ENCODE measurements at regions not wholly inside any gene's neighbourhood (a gene's known extent, or its start where the extent isn't known, plus 50 kb on each side); places are given as distances from the start of the nearest gene placed in this dataset.

DNA sequence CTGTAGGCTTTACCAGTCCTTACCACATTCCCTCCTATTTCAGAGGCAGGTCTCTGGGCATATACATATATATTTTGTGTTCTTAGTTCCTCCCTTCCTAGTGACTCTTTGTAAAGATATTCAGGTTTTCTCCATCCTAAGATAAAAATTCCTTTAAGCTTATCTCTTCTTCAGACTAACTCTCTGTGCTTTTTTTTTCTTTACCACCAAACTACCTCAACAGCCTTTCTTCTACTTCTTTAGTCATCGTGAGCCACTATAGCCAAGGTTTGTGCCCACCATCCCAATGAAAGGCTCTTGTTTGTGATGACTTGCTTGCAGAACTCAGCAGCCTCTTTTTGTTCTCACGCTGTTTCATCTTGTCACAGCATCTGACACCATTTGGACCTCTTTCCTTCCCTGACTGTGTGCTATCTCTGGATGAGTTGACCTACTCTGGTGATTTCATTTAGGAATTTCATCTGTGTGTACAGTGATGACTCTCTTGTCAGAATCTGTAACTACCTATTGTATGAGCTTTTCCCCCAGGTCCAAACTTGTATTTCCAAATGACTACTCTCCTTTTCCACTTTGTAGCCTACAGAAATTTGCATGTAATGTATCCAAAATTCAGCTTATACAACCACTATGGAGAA, 59.0 kb upstream of the MACF1 start:
- Histone ChIP-seq H3K4me1 (ENCODE audit: control extremely low read depth in 1 of 4, control insufficient read depth in 4 of 4, insufficient read depth in 4 of 4, low read length in 3 of 4) (peaks cover 0 to 6% (median 0%) of the 10 kb centered on the region in 4 experiments), H3K36me3 (ENCODE audit: control insufficient read depth in 4 of 4, insufficient read depth in 4 of 4, low read length in 3 of 4) (no peaks in the 10 kb centered on the region), H3K27ac (ENCODE audit: insufficient read depth in 1 of 2, low read depth in 1 of 2, low read length in 2 of 2, poor library complexity in 1 of 2, severe bottlenecking in 2 of 2) (no peak overlapping the region), H3K27me3 (replicated peaks in 2 of 5; ENCODE audit: control insufficient read depth in 4 of 5, insufficient read depth in 5 of 5, low read length in 4 of 5) (no peaks in the 10 kb centered on the region), H3K4me3 (ENCODE audit: control insufficient read depth in 1 of 7, extremely low read depth in 1 of 7, insufficient read depth in 4 of 7, low read depth in 2 of 7, low read length in 6 of 7) (no peak overlapping the region), H3K9me3 (ENCODE audit: control extremely low read depth in 1 of 5, control insufficient read depth in 4 of 5, insufficient read depth in 2 of 5, low read depth in 1 of 5, low read length in 4 of 5) (no peaks in the 10 kb centered on the region)
- CTCF ChIA-PET: interaction anchor here (0.6 to 1.7 kb wide), 8 partner anchors 11 to 47 kb away, joined by 3 to 5 read pairs (median 3); no protein-coding TSS in a partner anchor
- WGBS (ENCODE audit: insufficient coverage): 100% methylated on average over 1 of the region's 2 CpGs
- POLR2A ChIA-PET: no interaction called here
- DNase-seq: no peak

DNA sequence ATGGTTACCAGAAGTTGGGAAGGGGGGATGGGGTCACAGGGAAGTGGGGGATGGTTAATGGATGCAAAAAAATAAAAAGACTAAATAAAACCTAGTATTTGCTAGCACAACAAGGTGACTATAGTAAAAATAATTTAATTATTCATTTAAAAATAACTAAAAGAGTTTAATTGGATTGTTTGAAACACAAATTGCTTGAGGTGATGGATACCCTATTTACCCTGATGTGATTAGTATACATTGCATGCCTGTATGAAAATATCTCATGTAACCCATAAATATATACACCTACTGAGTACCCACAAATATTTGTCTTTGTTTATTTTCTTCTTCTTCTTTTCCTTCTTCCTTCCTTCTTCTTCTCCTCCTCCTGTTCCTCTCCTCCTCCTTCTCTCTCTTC, 57.8 kb upstream of the MACF1 start:
- Histone ChIP-seq H3K27ac (ENCODE audit: insufficient read depth in 1 of 2, low read depth in 1 of 2, low read length in 2 of 2, poor library complexity in 1 of 2, severe bottlenecking in 2 of 2) (no peak overlapping the region), H3K27me3 (replicated peaks in 2 of 5; ENCODE audit: control insufficient read depth in 4 of 5, insufficient read depth in 5 of 5, low read length in 4 of 5) (no peaks in the 10 kb centered on the region), H3K4me3 (ENCODE audit: control insufficient read depth in 1 of 7, extremely low read depth in 1 of 7, insufficient read depth in 4 of 7, low read depth in 2 of 7, low read length in 6 of 7) (no peak overlapping the region), H3K36me3 (ENCODE audit: control insufficient read depth in 4 of 4, insufficient read depth in 4 of 4, low read length in 3 of 4) (no peaks in the 10 kb centered on the region), H3K4me1 (ENCODE audit: control extremely low read depth in 1 of 4, control insufficient read depth in 4 of 4, insufficient read depth in 4 of 4, low read length in 3 of 4) (peaks cover 0 to 6% (median 0%) of the 10 kb centered on the region in 4 experiments), H3K9me3 (ENCODE audit: control extremely low read depth in 1 of 5, control insufficient read depth in 4 of 5, insufficient read depth in 2 of 5, low read depth in 1 of 5, low read length in 4 of 5) (no peaks in the 10 kb centered on the region)
- no peak for DNase-seq
- ChIA-PET POLR2A (no interaction called here), CTCF (no interaction called here)

DNA sequence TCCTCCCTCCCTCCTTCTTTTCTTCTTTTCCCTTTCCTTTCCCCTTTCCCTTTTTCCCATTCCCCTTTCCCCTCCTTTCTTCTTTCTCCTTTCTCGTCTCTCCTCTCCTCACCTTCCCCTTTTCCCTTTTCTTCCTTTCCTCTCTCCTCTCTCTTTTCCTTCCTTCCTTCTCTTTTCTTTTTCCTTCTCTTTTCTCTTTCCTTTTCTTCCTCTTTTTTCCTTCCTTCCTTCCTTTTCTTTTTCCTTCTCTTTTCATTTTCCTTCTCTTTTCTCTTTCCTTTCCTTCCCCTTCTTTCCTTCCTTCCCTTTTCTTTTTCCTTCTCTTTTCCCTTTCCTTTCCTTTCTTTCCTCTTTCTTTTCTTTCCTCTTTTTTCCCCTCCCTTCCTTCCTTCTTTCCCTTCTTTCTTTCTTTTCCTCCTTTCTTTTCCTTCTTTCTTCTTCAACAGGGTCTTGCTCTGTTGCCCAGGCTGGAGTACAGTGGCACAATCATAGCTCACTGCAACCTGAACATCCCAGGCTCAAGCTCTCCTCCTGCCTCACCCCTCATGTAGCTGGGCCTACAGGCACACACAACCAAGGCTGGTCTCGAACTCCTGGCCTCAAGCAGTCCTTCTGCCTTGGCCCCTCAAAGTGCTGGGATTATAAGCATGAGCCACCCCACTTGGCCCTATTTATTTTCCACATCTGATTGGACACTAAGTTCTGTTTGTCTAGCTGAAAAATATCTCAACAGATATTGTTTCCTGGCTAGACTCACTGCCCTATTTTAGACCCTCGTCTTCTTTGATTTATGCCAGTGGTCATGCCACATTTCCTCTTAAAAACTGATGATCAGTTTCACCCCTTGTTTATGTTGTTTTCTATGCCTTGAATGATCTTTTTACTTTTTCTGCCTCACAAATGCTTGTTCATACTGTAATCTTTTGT, 57.1 kb upstream of the MACF1 start:
- 80% methylated on average over 3 of the region's 3 CpGs for WGBS (ENCODE audit: insufficient coverage)
- DNase-seq: no peak

DNA sequence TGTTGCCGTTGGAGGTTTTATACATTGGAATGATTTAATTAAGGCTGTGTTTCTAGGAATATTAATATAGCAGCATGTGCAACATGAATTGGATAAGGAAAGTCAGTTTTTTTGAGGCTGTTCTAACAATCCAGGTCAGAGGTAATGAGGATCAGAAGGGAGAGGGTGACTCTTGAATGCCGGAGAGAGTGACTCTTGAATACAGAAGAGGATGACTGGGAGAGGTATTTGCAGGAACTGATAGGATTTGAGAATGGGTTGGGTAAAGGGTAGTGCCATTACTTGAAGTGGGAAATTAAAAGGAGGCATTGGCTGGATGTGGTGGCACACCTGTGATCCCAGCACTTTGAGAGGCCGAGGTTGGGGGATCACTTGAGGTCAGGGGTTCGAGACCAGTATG, 55.6 kb upstream of the MACF1 start:
- Histone ChIP-seq H3K9me3 (ENCODE audit: control extremely low read depth in 1 of 5, control insufficient read depth in 4 of 5, insufficient read depth in 2 of 5, low read depth in 1 of 5, low read length in 4 of 5) (no peaks in the 10 kb centered on the region), H3K4me1 (ENCODE audit: control extremely low read depth in 1 of 4, control insufficient read depth in 4 of 4, insufficient read depth in 4 of 4, low read length in 3 of 4) (peaks cover 0 to 6% (median 0%) of the 10 kb centered on the region in 4 experiments), H3K27me3 (replicated peaks in 2 of 5; ENCODE audit: control insufficient read depth in 4 of 5, insufficient read depth in 5 of 5, low read length in 4 of 5) (no peaks in the 10 kb centered on the region), H3K27ac (ENCODE audit: insufficient read depth in 1 of 2, low read depth in 1 of 2, low read length in 2 of 2, poor library complexity in 1 of 2, severe bottlenecking in 2 of 2) (no peak overlapping the region), H3K4me3 (ENCODE audit: control insufficient read depth in 1 of 7, extremely low read depth in 1 of 7, insufficient read depth in 4 of 7, low read depth in 2 of 7, low read length in 6 of 7) (no peak overlapping the region), H3K36me3 (ENCODE audit: control insufficient read depth in 4 of 4, insufficient read depth in 4 of 4, low read length in 3 of 4) (no peaks in the 10 kb centered on the region)
- ChIA-PET POLR2A (no interaction called here), CTCF (no interaction called here)
- whole genome bisulfite sequencing (ENCODE audit: insufficient coverage): 97% methylated on average over 3 of the region's 4 CpGs
- no peak for DNase-seq

More for the DNA sequence above, 57.1 kb upstream of the MACF1 start:
- Histone ChIP-seq H3K4me1 (ENCODE audit: control extremely low read depth in 1 of 4, control insufficient read depth in 4 of 4, insufficient read depth in 4 of 4, low read length in 3 of 4) (peaks cover 0 to 6% (median 0%) of the 10 kb centered on the region in 4 experiments), H3K9me3 (ENCODE audit: control extremely low read depth in 1 of 5, control insufficient read depth in 4 of 5, insufficient read depth in 2 of 5, low read depth in 1 of 5, low read length in 4 of 5) (no peaks in the 10 kb centered on the region), H3K27me3 (replicated peaks in 2 of 5; ENCODE audit: control insufficient read depth in 4 of 5, insufficient read depth in 5 of 5, low read length in 4 of 5) (no peaks in the 10 kb centered on the region), H3K4me3 (ENCODE audit: control insufficient read depth in 1 of 7, extremely low read depth in 1 of 7, insufficient read depth in 4 of 7, low read depth in 2 of 7, low read length in 6 of 7) (no peak overlapping the region), H3K27ac (ENCODE audit: insufficient read depth in 1 of 2, low read depth in 1 of 2, low read length in 2 of 2, poor library complexity in 1 of 2, severe bottlenecking in 2 of 2) (no peak overlapping the region), H3K36me3 (ENCODE audit: control insufficient read depth in 4 of 4, insufficient read depth in 4 of 4, low read length in 3 of 4) (no peaks in the 10 kb centered on the region)
- ChIA-PET POLR2A (interaction anchor here (0.7 kb wide), 1 partner anchor 34 kb away, joined by 4 read pairs; no protein-coding TSS in a partner anchor), CTCF (no interaction called here)

DNA sequence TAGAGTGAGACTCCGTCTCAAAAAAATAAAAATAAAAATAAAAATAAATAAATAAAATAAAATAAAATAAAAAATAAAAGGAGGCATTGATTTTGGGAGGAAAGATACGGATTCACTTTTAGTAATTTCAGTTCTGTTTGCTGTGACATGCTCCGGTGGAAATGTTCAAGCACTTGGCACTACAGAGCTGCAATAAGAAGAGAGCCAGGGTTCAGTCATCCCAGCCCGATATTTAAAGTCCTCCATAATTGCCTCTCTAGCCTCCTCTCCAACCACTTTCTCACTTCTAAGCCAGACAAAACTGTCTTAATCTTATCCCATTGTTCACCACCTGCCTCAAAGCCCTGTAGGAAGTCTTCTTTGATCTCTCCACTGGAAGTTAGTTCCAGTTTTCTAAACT, 55.0 kb upstream of the MACF1 start:
- no peak for DNase-seq
- ChIA-PET CTCF (no interaction called here), POLR2A (no interaction called here)
- Histone ChIP-seq H3K27me3 (replicated peaks in 2 of 5; ENCODE audit: control insufficient read depth in 4 of 5, insufficient read depth in 5 of 5, low read length in 4 of 5) (no peaks in the 10 kb centered on the region), H3K27ac (ENCODE audit: insufficient read depth in 1 of 2, low read depth in 1 of 2, low read length in 2 of 2, poor library complexity in 1 of 2, severe bottlenecking in 2 of 2) (no peak overlapping the region), H3K36me3 (ENCODE audit: control insufficient read depth in 4 of 4, insufficient read depth in 4 of 4, low read length in 3 of 4) (no peaks in the 10 kb centered on the region), H3K9me3 (ENCODE audit: control extremely low read depth in 1 of 5, control insufficient read depth in 4 of 5, insufficient read depth in 2 of 5, low read depth in 1 of 5, low read length in 4 of 5) (no peaks in the 10 kb centered on the region), H3K4me3 (ENCODE audit: control insufficient read depth in 1 of 7, extremely low read depth in 1 of 7, insufficient read depth in 4 of 7, low read depth in 2 of 7, low read length in 6 of 7) (no peak overlapping the region), H3K4me1 (ENCODE audit: control extremely low read depth in 1 of 4, control insufficient read depth in 4 of 4, insufficient read depth in 4 of 4, low read length in 3 of 4) (peaks cover 0 to 7% (median under 1%) of the 10 kb centered on the region in 4 experiments)
- 67% methylated on average over 1 of the region's 4 CpGs for WGBS (ENCODE audit: insufficient coverage)

DNA sequence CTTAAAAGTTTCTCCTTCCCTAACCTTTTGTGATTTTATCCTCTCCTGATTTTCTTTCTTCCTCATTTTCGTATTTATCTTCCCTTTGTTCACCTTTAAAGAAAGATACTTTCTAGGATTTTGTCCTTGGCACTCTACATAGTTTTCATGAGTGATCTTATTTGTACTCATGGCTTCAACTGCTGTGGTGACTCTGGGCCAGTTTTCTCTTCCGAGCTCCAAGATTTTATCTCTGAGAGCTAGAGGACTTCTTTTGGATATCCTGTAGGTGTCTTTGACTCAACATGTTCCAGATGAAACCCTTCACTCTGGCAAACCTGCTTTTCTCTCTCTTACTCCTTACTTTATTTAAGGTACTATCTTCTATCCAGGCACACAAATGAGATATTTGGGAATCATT, 53.7 kb upstream of the MACF1 start:
- Histone ChIP-seq H3K36me3 (ENCODE audit: control insufficient read depth in 4 of 4, insufficient read depth in 4 of 4, low read length in 3 of 4) (no peaks in the 10 kb centered on the region), H3K27me3 (replicated peaks in 2 of 5; ENCODE audit: control insufficient read depth in 4 of 5, insufficient read depth in 5 of 5, low read length in 4 of 5) (no peaks in the 10 kb centered on the region), H3K27ac (ENCODE audit: insufficient read depth in 1 of 2, low read depth in 1 of 2, low read length in 2 of 2, poor library complexity in 1 of 2, severe bottlenecking in 2 of 2) (no peak overlapping the region), H3K4me1 (ENCODE audit: control extremely low read depth in 1 of 4, control insufficient read depth in 4 of 4, insufficient read depth in 4 of 4, low read length in 3 of 4) (peaks cover 0 to 16% (median 5%) of the 10 kb centered on the region in 4 experiments), H3K4me3 (ENCODE audit: control insufficient read depth in 1 of 7, extremely low read depth in 1 of 7, insufficient read depth in 4 of 7, low read depth in 2 of 7, low read length in 6 of 7) (no peak overlapping the region), H3K9me3 (ENCODE audit: control extremely low read depth in 1 of 5, control insufficient read depth in 4 of 5, insufficient read depth in 2 of 5, low read depth in 1 of 5, low read length in 4 of 5) (no peaks in the 10 kb centered on the region)
- ChIA-PET POLR2A (no interaction called here), CTCF (interaction anchor here (1.0 kb wide), 1 partner anchor 41 kb away, joined by 3 read pairs; no protein-coding TSS in a partner anchor)
- WGBS (ENCODE audit: insufficient coverage): 80% methylated on average over 1 of the region's 2 CpGs
- DNase-seq: no peak

DNA sequence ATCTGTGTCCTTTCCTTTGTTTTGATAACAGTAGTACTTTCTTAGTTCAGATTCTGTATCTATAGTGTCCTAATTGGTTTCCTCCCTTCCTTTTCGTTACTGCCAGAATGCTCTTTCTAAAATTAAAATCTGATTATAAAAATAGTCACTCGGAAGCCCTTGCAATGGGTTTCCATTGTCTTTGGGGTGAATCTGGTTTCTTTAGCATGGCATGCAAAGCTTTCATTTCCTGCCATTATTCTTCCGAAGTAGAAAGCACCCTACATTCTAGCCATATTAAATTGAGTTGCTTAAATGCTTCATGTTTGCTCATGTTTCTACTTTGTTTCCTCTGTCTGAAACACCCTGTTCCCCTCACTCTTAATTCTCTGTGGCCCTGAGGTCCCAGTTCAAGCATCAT, 53.2 kb upstream of the MACF1 start:
- no peaks in the 10 kb centered on the region for H3K36me3 ChIP-seq (ENCODE audit: control insufficient read depth in 4 of 4, insufficient read depth in 4 of 4, low read length in 3 of 4)
- no peaks in the 10 kb centered on the region for H3K9me3 ChIP-seq (ENCODE audit: control extremely low read depth in 1 of 5, control insufficient read depth in 4 of 5, insufficient read depth in 2 of 5, low read depth in 1 of 5, low read length in 4 of 5)
- H3K4me3 ChIP-seq (ENCODE audit: control insufficient read depth in 1 of 7, extremely low read depth in 1 of 7, insufficient read depth in 4 of 7, low read depth in 2 of 7, low read length in 6 of 7): no peak overlapping the region
- H3K4me1 ChIP-seq (ENCODE audit: control extremely low read depth in 1 of 4, control insufficient read depth in 4 of 4, insufficient read depth in 4 of 4, low read length in 3 of 4): peaks cover 0 to 16% (median 5%) of the 10 kb centered on the region in 4 experiments
- ChIA-PET POLR2A (no interaction called here), CTCF (interaction anchor here (1.0 kb wide), 1 partner anchor 35 kb away, joined by 3 read pairs; no protein-coding TSS in a partner anchor)
- 100% methylated on average over 1 of the region's 3 CpGs for WGBS (ENCODE audit: insufficient coverage)
- no peaks in the 10 kb centered on the region for H3K27me3 ChIP-seq (replicated peaks in 2 of 5; ENCODE audit: control insufficient read depth in 4 of 5, insufficient read depth in 5 of 5, low read length in 4 of 5)
- no peak overlapping the region for H3K27ac ChIP-seq (ENCODE audit: insufficient read depth in 1 of 2, low read depth in 1 of 2, low read length in 2 of 2, poor library complexity in 1 of 2, severe bottlenecking in 2 of 2)
- DNase-seq: no peak
